ENCODE measurements at regions not wholly inside any gene's neighbourhood (a gene's known extent, or its start where the extent isn't known, plus 50 kb on each side); places are given as distances from the start of the nearest gene placed in this dataset.

DNA sequence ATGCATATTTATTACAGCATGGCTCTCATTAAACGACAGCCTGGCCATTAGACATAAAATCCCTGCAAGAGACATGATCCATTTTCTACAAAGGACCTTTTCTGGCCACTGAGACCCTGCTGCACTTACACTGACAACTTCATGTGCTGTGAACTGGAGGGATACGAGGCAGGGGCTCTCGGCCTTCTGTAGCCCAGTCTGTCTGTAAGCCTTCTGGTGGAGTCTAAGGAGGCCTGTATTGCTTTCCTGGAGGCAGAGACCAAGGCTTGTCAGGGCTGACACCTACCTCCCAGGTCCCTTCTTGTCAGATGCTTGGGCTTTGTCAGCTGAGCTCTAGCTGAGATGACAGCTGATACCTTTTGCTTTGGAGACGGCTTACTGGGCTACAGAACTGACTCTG is 776.9 kb upstream of the ARPP21 start:
- no TSS peak for BruUV-seq (replicated peaks)
- Histone ChIP-seq H4K20me1 (replicated peaks; ENCODE audit: control insufficient read depth, extremely low read depth, insufficient read depth, low read length) (no peaks in the 10 kb centered on the region), H2AFZ (ENCODE audit: low read depth, low read length) (no peak overlapping the region), H3K4me2 (ENCODE audit: insufficient read depth, low read length) (no peak overlapping the region), H3K9me3 (replicated peaks; ENCODE audit: control insufficient read depth, insufficient read depth, low read length) (no peaks in the 10 kb centered on the region), H3K36me3 (ENCODE audit: control insufficient read depth in 2 of 2, extremely low read depth in 1 of 2, insufficient read depth in 2 of 2, low read length in 2 of 2) (no peaks in the 10 kb centered on the region), H3K27me3 (ENCODE audit: control insufficient read depth in 2 of 2, insufficient read depth in 2 of 2, low read length in 2 of 2) (no peaks in the 10 kb centered on the region), H3K4me3 (replicated peaks in 1 of 3; ENCODE audit: insufficient read depth in 1 of 3, low read depth in 1 of 3, low read length in 3 of 3) (no peak overlapping the region), H3K9me1 (replicated peaks; ENCODE audit: control insufficient read depth, extremely low read depth, insufficient read depth, low read length) (no peaks in the 10 kb centered on the region), H3K79me2 (ENCODE audit: control insufficient read depth, insufficient read depth, low read length) (no peaks in the 10 kb centered on the region), H3K4me1 (ENCODE audit: control insufficient read depth, extremely low read depth, insufficient read depth, low read length) (no peaks in the 10 kb centered on the region), H3K27ac (ENCODE audit: insufficient read depth, low read depth, low read length) (no peak overlapping the region), H3K9ac (replicated peaks; ENCODE audit: extremely low read depth, insufficient read depth, low read length) (no peak overlapping the region)
- FAIRE-seq (no peak), DNase-seq (ENCODE audit: low read depth, low spot score) (no peak)
- dilution Hi-C loops (cut with MboI; ENCODE audit: extremely low pct_ligation_motif_present, low sequenced_read_pairs) (no loop called here), intact Hi-C loops (cut with micrococcal nuclease) (no loop called here)
- TF ChIP-seq GATA2 (IDR thresholded peaks at IDR 0.05; ENCODE audit: insufficient read depth, insufficient read length, low read depth, low read length) (no peak), FOS (IDR thresholded peaks at IDR 0.05; ENCODE audit: borderline replicate concordance, insufficient read depth, low read length) (no peak), POLR2AphosphoS5 (IDR thresholded peaks at IDR 0.05; ENCODE audit: insufficient read depth, low read depth, low read length) (no peak), MYC (IDR thresholded peaks at IDR 0.05; ENCODE audit: low read depth, low read length) (no peak), CTCF (IDR thresholded peaks at IDR 0.05; ENCODE audit: extremely low read depth in 1 of 2, insufficient read depth in 1 of 2, low read depth in 1 of 2, low read length in 2 of 2) (no peak), EZH2 (IDR thresholded peaks at IDR 0.05; ENCODE audit: borderline replicate concordance, low read depth, low read length, severe bottlenecking) (no peak), JUN (IDR thresholded peaks at IDR 0.05; ENCODE audit: borderline replicate concordance, insufficient read depth, insufficient read length, low read depth) (no peak)
- TF ChIP-seq, protein P1, sequence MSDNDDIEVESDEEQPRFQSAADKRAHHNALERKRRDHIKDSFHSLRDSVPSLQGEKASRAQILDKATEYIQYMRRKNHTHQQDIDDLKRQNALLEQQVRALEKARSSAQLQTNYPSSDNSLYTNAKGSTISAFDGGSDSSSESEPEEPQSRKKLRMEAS (IDR thresholded peaks at IDR 0.05; ENCODE audit: insufficient read depth, insufficient read length), result no peak
- ChIA-PET POLR2A (no interaction called here), CTCF (no interaction called here)

Data from endothelial cell of umbilical vein (primary cell).